ENCODE measurements at regions not wholly inside any gene's neighbourhood (a gene's known extent, or its start where the extent isn't known, plus 50 kb on each side); places are given as distances from the start of the nearest gene placed in this dataset.
A peak's percentile ranks its signal among the peaks of the same experiment; 100 is the strongest.

DNA sequence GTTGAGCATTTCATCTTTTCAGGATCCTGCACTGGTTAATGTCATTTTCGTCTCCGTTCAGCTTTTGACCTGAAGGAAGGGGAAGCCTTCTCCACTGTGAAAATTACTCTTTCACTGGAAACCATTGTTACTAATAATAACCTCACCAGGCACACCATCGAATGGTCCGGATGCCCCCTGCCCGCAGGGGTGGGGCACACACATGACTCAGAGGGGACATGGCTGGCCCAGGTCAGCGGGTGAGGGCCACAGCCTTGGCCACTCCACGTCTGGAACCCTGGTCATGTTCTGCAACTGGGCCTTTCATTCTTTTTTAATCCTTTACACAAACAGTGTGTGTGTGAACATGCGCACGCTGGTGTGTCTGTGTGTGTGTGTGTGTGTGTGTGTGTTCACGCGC lies 191.8 kb downstream of the BCOR start:
- DNase-seq = no peak

DNA sequence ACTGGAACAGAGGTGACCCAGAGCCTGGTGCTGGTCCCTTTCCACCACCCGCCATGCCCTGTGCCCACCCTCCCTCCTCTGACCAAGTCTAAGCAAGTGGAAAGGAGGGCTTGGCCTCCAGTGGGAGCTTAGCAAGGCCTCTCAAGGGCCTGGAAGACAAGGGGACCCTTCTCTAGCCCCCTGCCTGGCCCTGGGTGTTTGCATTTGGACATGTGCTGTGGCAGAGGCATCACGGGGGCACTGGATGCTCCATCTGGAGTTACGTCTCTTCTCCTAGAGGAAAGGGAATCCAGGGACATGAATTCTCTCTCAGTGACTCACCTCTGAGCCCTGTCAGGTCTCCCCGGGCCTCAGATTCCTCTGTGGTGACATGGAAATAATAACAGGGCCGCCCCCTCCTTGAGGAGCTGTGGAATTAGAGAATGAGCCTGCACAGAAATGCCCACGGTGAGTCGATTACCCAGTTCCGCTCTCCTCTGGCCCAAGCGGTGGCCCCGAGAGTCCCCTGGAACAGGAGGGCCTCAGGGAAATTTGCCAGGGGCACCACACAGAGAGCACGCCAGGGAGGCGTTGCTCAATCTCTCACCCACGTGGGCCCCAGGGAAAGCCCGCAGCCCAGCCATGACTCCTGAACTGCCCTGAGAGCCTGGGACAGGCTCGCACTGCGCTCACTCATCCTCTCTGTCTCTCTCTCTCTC lies 189.6 kb downstream of the BCOR start:
- DNase-seq = no peak

DNA sequence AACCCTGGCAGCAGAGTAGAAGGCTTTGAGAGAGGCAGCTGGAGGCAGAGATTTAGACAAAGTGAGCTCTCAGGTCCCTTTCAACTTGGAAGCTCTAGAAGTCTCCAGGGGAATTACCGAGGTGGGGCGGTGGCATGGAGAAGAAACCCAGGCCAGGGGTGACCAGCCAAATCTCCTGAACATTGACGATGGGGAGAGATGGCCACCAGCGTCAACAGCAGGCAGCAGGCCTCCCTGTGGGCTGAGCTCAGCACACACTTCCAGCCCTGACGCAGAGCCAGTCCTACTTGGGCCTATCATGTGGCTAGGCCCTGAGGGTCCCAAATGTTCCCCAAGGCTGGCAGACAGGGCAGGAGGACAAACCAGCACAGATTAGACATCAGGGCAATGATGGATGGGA lies 187.8 kb downstream of the BCOR start:
- DNase-seq = no peak

GRCh38 chrX:39910651-39911050 lies 187.1 kb downstream of the BCOR start:
- DNase-seq = no peak

GRCh38 chrX:39911278-39911897 lies 186.4 kb downstream of the BCOR start:
- no peak for DNase-seq

- no peak for DNase-seq
These were observed 185.6 kb downstream of the BCOR start for GRCh38 chrX:39912126-39912525.

DNA sequence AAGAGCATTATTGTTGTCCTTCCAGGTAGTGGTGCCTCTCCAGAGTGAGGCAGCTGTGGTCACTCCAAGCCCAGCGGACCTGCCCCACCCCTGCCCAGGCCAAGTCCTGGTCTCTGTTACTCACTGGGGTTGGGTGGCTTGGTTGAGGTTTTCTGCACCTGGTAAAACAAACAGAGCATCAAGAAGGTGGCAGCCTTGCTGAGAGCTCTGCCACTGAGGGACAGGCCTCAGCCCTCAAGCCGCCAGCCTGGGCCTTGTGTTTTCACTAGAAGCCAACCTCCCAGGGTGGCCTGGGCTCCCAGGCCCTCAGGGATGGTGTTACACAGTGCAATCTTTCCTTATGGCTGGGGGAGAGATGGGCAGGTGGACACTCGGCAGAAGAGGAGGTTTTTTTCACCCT lies 182.7 kb downstream of the BCOR start:
- no peak for DNase-seq

- DNase-seq = no peak
These were observed 182.2 kb downstream of the BCOR start for GRCh38 chrX:39915596-39915995.

DNA sequence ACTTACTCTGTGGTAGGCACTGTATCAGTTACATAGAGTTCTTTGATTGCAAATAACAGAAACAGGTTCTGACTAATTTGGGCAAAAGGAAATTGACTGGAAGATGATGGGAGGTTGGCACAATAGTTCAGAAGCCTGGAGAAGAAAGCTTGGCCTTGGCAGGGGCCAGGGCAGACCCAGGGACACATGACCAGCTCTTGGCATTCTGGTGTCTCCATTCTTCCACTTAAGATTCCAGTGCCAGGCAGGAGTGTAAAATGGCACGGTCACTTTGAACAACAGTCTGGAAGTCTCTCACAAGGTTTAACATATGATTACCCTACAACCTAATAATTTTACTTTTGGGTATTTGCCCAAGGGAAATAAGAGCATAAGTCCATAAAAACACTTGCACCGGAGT lies 175.9 kb downstream of the BCOR start:
- DNase-seq = no peak

DNA sequence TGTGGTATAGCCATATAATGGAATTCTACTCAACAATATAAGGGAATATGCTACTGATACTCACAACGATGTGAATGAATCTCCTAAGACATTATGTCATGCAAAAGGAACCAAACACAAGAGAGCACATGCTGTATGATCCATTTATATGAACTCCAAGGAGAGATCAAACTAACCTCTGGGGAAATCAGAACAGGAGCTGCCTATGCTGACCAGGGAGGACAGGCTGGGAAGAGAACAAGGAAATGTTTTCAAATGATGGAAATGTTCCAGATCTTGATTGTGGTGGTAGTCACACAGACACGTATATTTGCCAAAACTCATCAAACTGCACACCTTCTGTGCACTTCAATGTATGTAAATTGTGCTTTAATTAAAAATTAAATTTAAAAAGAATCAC lies 175.3 kb downstream of the BCOR start:
- DNase-seq = no peak

DNA sequence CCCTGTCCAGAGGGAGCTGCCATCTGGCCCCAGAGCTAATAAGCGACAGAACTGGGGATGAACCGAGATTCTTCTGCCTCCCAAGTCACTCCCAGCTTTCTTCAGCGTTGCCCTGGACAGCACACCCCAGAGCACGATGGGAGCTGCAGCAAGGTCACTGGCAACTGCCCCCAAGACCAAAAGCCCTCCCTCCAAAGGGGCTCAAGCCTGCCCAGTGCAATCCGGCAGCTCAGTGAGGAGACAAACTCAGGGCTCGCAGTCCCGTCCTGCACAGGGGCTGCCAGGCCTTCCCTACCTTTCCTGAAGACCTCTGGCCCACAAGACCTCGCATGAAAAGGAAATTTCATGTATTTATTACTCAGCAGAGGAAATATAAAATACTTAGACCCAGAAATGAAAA lies 174.8 kb downstream of the BCOR start:
- no peak for DNase-seq

- no peak for DNase-seq
These were observed 170.4 kb downstream of the BCOR start for GRCh38 chrX:39927380-39927779.

DNA sequence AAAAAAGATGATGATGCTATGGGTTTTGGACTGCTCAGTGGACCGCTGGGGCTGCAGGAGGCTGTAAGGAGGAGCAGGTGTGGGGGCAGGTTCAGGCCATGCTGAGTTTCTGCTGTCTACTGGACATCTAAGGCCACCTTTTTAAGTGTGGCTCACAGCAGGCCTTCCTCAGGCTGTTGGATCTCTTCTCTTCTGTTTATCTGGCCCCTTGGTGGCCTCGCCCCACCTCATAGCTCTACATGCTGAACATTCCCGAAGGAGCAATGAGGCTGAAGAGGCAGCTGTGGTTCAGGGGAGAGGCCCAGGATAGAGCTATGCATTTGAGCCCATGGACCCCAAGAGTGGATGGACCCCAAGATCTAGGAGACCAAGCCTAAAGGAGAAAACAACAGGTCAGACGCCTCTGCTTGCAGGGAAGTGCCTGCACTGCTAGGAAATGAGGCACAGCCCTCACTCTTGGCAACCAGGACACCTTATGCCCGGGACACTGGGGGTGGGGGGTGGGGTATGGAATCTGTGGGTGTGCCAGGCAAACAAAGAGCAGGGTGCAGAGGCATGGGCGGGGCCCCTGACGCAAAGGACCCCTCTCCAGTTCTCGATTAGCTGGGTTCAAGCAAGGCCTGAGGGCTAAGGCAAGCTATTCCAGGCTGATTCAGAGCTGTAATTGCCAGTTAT lies 168.9 kb downstream of the BCOR start:
- no peak for DNase-seq

GRCh38 chrX:39929379-39930025 lies 168.3 kb downstream of the BCOR start:
- DNase-seq = no peak

DNA sequence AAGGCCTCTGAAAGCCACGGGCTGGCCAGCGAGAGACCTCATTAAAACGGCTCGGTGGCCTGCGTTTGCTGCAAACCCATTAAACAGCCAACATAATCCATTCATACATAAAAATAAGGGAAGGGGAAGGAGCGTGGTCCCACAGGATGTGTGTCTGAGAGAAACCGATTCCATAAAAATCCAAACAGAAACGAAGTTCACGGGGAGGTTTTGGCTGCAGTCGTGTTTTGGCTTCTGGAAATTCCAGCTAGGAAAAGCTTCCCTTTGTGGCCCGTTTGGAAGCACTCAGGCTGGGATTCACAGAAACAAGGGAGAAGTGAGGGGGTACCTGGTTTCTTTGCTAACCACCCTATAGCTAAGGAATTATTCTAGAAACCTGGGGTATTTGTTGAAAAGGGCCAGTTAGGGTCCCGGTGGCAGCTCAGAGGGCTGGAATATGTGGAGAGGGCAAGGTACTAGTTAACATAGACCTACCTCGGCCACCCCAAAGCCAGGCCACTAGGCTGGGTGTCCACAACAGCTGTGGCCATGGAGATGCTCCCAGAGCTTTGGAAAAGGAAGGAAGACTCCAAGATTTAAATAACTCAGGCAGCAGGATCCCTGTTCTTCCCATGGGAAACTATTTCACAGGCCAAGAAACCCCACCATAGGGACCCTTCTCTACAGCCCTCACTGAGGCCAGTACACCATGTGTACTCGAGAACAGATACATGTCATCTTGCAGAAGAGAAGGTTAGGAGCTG lies 166.8 kb downstream of the BCOR start:
- DNase-seq = no peak

DNA sequence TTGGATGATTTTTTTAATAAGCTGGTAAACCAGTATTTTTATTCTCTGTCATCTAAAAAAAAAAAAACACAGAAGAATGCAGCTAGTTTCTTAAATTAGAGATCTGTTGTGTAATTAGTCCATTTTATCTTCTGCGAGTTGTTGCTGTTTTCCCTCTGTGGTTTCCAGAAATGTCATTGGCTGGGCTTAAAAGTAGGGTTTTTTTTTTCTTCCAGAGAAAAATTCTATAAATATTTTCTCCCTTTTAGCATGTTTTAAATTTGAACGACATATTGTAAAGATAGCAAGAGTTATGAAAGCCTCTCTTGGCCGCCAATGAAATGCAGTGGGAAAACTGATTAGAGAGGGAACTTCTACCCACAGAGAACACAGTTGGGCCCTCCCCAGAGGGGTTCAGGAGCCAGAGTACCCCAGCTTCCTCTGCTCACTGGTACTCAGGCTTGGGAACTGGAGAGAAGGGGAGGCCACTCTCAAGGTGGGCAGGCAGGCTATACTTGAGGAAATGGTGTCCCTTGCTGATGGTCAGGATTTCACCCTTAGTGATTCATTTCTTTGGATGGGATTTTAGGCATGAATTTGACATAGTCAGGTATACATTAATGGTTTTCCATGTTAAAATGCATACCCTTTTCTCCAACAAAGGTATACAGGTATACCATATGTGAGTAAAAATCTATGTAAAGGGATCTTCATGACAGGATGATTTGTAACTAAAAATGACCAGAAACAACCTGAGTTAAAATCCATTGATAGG lies 166.1 kb downstream of the BCOR start:
- no peak for DNase-seq

- DNase-seq = no peak
These were observed 162.2 kb downstream of the BCOR start for GRCh38 chrX:39935411-39936064.

DNA sequence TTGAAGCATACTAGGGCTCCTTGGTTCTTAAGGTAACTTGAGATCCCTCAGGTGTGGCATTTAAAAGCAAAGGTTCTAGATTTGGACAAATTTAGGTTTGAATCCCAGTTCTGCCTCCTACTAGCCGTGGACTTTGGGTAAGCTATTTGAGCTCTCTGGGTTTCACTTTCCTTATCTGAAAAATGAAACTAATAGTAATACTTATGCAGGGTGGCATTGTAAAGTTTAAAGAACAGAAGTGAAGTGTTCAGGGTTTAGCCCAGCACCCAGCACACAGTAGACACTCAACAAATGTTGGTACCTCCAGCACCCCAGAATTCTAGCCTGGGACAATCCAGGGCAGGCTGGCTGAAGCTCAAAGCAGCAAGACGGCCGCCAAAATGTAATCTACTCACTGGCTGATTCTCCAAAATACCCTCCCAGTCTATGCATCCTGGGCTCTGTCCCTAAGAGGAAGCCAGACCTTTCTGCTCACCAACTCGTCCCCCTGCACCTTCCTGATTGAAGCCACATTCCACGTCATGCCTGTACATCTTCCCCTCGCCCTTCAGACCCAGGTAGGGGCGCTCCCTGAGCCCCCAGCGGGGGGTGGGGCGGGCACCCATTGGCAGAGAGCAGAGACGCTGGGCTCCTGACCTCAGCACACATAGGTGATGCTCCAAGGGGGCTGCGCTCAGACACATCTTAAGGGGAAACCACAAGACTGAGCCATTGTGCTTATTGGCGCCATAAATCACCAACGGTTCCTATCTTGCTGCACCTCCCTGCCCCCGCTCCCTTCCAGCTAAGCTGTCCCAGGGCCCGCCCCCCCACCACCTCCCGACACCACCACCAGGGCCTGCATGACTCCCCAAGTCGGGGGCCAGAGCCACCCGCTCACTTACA lies 160.6 kb downstream of the BCOR start:
- peak; percentile 27 for DNase-seq

GRCh38 chrX:39938466-39938865 lies 159.3 kb downstream of the BCOR start:
- DNase-seq = no peak

DNA sequence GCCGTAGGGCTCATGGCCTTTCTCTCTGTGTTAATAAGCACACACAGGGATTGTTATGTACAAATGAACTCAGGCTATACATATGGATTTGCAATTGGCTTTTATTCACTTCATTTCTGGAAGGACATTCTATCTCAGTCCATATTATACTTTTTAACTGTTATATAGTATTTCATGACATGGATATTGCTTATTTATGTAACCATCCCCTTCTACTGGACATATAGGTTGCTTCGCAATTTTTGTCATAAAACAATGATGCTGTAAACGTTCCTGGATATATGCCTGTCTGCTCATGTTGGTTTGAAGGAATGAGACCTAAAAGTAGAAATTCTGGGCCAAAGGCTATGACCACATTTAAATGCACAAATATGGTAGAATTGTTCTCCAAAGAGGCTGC lies 158.1 kb downstream of the BCOR start:
- DNase-seq = no peak
